ENCODE measurements at regions not wholly inside any gene's neighbourhood (a gene's known extent, or its start where the extent isn't known, plus 50 kb on each side); places are given as distances from the start of the nearest gene placed in this dataset.

DNA sequence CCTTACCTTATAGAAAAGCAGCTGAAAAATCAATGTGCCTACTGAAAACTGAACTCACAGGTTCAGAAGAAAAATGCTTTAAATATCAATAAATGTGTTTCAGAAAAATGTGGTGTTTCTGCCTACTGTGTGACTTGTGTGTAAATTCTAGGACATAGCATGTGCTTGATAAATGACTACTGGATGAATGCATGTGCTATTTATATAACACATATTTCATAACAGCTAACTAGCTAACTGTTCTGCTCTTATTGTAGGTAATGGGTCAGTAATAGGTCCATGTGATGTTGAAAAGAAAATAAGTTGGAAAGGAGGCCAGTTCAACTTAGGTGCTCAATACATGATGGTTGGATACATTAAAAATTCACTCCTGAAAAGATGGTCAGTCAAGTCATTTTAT is 993.0 kb upstream of the LCORL start:
- TF ChIP-seq, protein P1, sequence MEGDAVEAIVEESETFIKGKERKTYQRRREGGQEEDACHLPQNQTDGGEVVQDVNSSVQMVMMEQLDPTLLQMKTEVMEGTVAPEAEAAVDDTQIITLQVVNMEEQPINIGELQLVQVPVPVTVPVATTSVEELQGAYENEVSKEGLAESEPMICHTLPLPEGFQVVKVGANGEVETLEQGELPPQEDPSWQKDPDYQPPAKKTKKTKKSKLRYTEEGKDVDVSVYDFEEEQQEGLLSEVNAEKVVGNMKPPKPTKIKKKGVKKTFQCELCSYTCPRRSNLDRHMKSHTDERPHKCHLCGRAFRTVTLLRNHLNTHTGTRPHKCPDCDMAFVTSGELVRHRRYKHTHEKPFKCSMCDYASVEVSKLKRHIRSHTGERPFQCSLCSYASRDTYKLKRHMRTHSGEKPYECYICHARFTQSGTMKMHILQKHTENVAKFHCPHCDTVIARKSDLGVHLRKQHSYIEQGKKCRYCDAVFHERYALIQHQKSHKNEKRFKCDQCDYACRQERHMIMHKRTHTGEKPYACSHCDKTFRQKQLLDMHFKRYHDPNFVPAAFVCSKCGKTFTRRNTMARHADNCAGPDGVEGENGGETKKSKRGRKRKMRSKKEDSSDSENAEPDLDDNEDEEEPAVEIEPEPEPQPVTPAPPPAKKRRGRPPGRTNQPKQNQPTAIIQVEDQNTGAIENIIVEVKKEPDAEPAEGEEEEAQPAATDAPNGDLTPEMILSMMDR (IDR thresholded peaks at IDR 0.05), result no peak
- TF ChIP-seq POLR2A (IDR thresholded peaks at IDR 0.05), result no peak

Data from testis (tissue), 2 donors.